ENCODE measurements at regions not wholly inside any gene's neighbourhood (a gene's known extent, or its start where the extent isn't known, plus 50 kb on each side); places are given as distances from the start of the nearest gene placed in this dataset.

- no peak for DNase-seq (ENCODE audit: low spot score)
These were observed 68.3 kb upstream of the ATF7IP2 start for GRCh38 chr16:10317425-10318001.

DNA sequence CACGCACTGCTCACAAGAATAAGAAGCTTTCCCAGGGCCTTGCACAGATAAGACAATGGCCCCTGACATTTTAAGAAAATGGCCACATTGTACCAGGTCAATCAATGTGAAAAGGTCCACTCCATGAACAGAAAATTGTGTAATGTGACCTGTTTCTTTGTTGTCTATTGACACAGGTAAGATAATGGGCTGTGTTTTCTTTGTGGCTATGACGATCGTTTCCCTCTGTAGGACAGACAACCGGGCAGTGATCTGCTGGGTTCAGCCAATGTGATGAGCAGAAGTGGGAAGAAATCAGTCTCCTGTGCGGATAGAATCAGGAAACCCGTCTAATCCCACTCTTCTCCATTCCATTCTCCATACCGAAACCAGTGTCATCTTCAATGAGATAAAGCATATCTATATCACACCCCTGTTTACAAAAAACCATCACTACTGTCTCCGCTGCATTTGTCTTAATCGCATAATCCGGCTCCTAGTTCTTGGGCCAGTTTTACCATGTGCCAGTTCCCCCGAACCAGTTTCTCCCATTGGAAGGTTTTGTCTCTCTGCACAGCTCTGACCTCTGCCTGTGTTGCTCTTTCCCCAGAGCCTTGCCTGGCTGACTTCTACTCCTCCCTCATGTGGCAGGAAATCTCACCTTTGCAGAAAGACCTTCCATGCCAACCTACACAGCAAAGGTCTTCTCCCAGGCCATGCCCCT lies 66.9 kb upstream of the ATF7IP2 start:
- no peak for DNase-seq (ENCODE audit: low spot score)

- DNase-seq (ENCODE audit: low spot score) = no peak
These were observed 64.2 kb upstream of the ATF7IP2 start for GRCh38 chr16:10321407-10322387.

- DNase-seq (ENCODE audit: low spot score) = no peak
These were observed 62.9 kb upstream of the ATF7IP2 start for GRCh38 chr16:10322723-10323527.

- DNase-seq (ENCODE audit: low spot score) = no peak
These were observed 62.4 kb upstream of the ATF7IP2 start for GRCh38 chr16:10323528-10323869.

DNA sequence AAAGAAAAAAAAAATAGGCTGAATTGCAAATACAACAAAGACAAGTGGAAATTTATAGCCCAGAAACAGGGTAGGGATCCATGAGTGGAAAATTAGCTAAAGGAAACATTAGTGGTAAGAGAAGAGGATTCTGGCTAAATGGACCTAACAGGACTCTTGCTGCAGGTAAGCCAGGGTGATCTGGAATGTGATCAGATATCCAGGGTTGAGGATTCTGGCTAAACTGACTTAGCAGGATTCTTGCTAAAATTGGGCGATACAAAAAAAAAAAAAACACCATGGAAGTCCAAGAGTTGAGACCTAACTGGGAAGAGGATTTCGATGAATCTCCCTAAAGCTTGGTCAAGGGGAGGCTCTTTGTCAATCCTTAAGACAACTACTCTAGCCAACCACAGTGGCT lies 61.7 kb upstream of the ATF7IP2 start:
- no peak for DNase-seq (ENCODE audit: low spot score)

DNA sequence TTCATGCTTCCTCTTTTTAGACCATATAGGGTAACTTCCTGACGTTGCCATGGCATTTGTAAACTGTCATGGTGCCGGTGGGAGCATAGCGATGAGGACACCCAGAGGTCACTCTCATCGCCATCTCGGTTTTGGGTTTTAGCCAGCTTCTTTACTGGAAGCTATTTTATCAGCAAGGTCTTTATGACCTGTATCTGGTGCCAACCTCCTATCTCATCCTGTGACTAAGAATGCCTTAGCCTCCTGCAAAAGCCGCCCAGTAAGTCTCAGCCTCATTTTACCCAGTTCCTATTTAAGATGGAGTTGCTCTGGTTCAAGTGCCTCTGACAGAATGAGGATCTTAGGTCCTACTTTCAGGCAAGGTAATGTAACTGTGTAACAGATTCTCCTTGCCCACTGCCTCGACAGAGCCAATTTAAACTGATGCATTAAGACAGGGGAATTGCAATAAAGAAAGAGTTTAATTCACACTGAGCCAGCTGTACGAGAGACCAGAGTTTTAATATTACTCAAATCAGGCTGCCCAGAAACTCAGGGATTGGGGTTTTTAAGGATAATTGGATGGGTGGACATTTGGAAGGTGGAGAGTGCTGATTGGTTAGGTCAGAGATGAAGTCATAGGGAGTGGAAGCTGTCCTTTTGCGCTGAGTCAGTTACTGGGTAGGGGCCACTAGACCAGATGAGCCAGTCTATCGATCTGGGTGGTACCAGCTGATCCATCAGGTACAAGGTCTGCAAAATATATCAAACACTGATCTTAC lies 59.9 kb upstream of the ATF7IP2 start:
- DNase-seq (ENCODE audit: low spot score) = no peak

- DNase-seq (ENCODE audit: low spot score) = no peak
These were observed 59.2 kb upstream of the ATF7IP2 start for GRCh38 chr16:10326647-10327046.

GRCh38 chr16:10328291-10328690 lies 57.6 kb upstream of the ATF7IP2 start:
- peak; percentile 9 for DNase-seq (ENCODE audit: low spot score)

DNA sequence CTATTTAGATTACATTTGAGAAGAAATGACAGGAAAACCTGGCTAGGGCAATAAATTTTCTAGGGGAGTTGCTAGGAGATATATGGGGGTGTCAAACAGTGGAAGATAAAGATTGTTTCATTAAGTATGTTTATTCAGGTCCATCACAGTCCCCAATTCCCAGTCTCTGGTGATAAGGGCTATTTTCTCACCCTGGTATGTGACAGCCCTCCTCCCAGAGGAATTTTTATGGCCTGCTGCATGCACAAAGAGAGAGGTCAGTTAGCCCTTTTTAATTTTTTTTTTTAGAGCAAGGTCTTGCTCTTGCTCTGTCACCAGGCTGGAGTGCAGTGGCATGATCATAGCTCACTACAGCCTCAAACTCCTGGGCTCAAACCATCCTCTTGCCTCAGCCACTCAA lies 53.6 kb upstream of the ATF7IP2 start:
- no peak for DNase-seq (ENCODE audit: low spot score)

GRCh38 chr16:10332775-10333174 lies 53.1 kb upstream of the ATF7IP2 start:
- no peak for DNase-seq (ENCODE audit: low spot score)

DNA sequence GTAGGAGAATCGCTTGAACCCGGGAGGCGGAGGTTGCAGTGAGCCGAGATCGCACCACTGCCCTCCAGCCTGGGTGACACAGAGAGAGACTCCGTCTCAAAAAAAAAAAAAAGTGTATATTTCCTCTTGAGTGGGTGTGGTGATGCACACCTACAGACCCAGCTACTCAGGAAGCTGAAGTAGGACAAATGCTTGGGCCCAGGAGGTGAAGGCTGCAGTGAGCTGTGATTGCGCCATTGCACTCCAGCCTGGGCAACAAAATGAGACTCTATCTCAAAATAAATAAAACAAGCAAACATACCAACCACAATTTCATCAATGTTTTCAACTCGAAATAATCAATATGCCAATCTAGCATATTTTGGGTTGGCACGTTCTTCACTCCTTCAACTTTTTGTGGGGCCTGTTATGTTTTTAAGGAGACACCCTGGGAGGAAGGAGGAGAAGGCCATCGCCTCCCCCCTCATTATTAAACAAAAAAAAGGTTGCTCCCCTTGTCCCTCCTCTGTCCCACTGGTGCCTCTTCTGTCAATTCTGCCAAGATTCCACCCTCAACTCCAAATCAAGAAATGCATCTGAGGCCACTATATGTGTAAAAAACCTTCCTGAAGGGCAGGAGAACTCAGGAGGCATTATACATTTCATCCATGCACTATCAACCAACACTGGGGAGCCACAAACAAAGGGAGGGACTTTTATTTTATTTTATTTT lies 52.4 kb upstream of the ATF7IP2 start:
- DNase-seq (ENCODE audit: low spot score) = no peak

- no peak for DNase-seq (ENCODE audit: low spot score)
These were observed 50.2 kb upstream of the ATF7IP2 start for GRCh38 chr16:10335681-10336080.
